GM13977 (cell line): ENCODE measurements at regions not wholly inside any gene's neighbourhood (a gene's known extent, or its start where the extent isn't known, plus 50 kb on each side); places are given as distances from the start of the nearest gene placed in this dataset.

Source experiments
- DNase-seq: peaks from one replicate; pipeline ENCODE4 v3.0.0; 2012; ENCODE audit warnings: low spot score
- in situ Hi-C: fragments of 300-500 bp; cut with MboI; formaldehyde crosslinking; loops from one replicate; pipeline ENCODE4 v1.12.0; 2022; ENCODE audit warnings: low sequenced_read_pairs, low pct_unique_long_range_greater_than_20kb, mixed read lengths, inconsistent platforms; ENCODE audit not compliant: unreplicated experiment
- TF ChIP-seq, protein P1 (sequence below): IDR thresholded peaks from 2 replicates; pipeline ENCODE4 v1.5.1; 2012; ENCODE audit warnings: mild to moderate bottlenecking, control low read depth; ENCODE audit not compliant: insufficient read depth; ENCODE audit errors: extremely low read depth, missing control alignments

DNA sequence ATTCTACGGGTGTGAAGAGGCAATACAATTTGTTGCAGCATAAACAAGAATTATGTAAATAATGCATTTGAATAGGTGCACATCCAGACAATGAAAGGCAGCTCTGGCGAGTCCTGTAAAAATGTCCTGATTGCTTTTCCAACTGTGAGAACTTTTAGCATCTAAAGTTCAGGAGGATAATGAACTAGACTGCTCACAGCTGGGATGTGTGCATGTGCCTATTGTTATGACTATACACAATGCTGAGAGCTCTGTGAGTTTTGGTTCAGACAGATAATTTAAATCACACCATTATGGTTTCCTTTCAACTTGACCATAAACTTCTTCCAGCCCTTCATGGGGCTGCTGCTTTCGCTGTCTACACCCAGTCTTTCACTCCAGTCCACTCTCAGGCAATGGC lies 99.9 kb downstream of the PLK2 start:
- TF ChIP-seq, protein P1, sequence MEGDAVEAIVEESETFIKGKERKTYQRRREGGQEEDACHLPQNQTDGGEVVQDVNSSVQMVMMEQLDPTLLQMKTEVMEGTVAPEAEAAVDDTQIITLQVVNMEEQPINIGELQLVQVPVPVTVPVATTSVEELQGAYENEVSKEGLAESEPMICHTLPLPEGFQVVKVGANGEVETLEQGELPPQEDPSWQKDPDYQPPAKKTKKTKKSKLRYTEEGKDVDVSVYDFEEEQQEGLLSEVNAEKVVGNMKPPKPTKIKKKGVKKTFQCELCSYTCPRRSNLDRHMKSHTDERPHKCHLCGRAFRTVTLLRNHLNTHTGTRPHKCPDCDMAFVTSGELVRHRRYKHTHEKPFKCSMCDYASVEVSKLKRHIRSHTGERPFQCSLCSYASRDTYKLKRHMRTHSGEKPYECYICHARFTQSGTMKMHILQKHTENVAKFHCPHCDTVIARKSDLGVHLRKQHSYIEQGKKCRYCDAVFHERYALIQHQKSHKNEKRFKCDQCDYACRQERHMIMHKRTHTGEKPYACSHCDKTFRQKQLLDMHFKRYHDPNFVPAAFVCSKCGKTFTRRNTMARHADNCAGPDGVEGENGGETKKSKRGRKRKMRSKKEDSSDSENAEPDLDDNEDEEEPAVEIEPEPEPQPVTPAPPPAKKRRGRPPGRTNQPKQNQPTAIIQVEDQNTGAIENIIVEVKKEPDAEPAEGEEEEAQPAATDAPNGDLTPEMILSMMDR, result no peak
- no peak for DNase-seq
- in situ Hi-C loops, result no loop called here

- DNase-seq, result no peak
- TF ChIP-seq, protein P1, result no peak
- in situ Hi-C loops, result no loop called here
These were observed 101.2 kb downstream of the PLK2 start for GRCh38 chr5:58358501-58359178.

DNA sequence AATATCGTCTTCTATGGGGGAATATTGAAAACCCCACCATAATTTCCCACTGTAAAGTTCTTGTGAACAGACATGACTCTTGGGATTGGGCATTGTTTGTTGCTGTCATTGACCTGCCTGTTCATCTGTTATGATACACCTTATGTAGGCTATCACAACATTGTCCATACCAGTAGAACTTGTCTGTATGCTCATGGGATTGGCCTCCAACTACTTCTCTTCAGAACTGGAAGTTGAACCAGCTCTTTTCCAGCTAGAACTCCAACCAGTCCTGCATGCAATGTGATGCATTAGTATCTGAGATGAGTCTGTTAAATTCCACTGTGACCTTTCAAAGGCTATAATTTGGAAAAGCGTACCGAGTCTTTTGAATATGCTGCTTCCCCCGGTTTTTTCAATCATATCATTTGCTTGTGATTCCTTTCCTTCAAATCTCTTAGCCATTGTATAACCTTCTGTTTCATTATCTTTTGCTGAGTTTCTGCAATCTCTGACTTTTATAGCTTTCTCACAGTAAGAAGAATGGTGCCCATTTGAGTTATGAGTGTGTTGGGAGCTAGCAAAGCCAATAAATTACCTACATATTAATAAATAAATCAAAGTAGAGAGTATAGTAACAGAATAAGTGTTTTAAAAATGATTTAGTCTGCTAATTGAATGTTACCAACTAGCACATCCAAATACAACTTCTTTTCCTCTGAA lies 101.9 kb downstream of the PLK2 start:
- TF ChIP-seq, protein P1, result no peak
- no peak for DNase-seq
- in situ Hi-C loops, result no loop called here

GRCh38 chr5:58357121-58357520 lies 102.8 kb downstream of the PLK2 start:
- TF ChIP-seq, protein P1, result no peak
- no peak for DNase-seq
- in situ Hi-C loops, result no loop called here

DNA sequence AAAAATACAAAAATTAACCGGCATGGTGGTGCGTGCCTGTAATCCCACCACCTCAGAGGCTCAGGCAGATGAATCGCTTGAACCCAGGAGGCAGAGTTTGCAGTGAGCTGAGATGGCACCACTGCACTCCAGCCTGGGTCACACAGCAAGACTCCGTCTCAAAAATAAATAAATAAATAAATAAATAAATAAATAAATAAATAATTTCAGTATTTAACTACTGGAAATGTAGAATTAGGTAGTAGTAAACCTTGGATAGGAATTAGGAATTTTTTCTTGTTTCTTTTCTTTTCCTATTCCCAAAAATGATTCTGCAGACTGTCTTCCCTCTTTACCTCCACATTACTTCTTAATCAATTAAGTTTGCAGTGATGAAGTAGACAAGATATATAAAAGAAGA lies 103.2 kb downstream of the PLK2 start:
- in situ Hi-C loops, result no loop called here
- TF ChIP-seq, protein P1, result no peak
- DNase-seq, result no peak

- TF ChIP-seq, protein P1, result no peak
- DNase-seq, result no peak
- in situ Hi-C loops, result no loop called here
These were observed 105.1 kb downstream of the PLK2 start for GRCh38 chr5:58354827-58355226.
